IPS-18c (cell line): ENCODE measurements at regions not wholly inside any gene's neighbourhood (a gene's known extent, or its start where the extent isn't known, plus 50 kb on each side); places are given as distances from the start of the nearest gene placed in this dataset.

Experiments used
- H3K4me3 ChIP-seq: 2 replicates; pipeline ENCODE4 v1.7.0; 2013; ENCODE audit warnings: low read depth, mild to moderate bottlenecking, low read length, moderate library complexity; ENCODE audit not compliant: insufficient read depth
- H3K9me3 ChIP-seq: one replicate; pipeline ENCODE4 v1.6.1; 2013; ENCODE audit warnings: mild to moderate bottlenecking, low read length, moderate library complexity; ENCODE audit not compliant: control insufficient read depth, insufficient read depth

GRCh38 chr10:43782814-43783213 lies 134.1 kb upstream of the ZNF32 start:
- no peak overlapping the region for H3K4me3 ChIP-seq
- H3K9me3 ChIP-seq = no peaks in the 10 kb centered on the region

- Histone ChIP-seq H3K9me3 (no peaks in the 10 kb centered on the region), H3K4me3 (no peak overlapping the region)
Measured at GRCh38 chr10:43781480-43782361, 133.0 kb upstream of the ZNF32 start.

- H3K9me3 ChIP-seq = no peaks in the 10 kb centered on the region
- H3K4me3 ChIP-seq = no peak overlapping the region
Measured at GRCh38 chr10:43778571-43778970, 129.9 kb upstream of the ZNF32 start.

GRCh38 chr10:43775384-43775783 lies 126.7 kb upstream of the ZNF32 start:
- Histone ChIP-seq H3K4me3 (no peak overlapping the region), H3K9me3 (no peaks in the 10 kb centered on the region)

- Histone ChIP-seq H3K4me3 (no peak overlapping the region), H3K9me3 (no peaks in the 10 kb centered on the region)
Measured at GRCh38 chr10:43774234-43774769, 125.6 kb upstream of the ZNF32 start.

GRCh38 chr10:43773736-43774135 lies 125.1 kb upstream of the ZNF32 start:
- no peak overlapping the region for H3K4me3 ChIP-seq
- no peaks in the 10 kb centered on the region for H3K9me3 ChIP-seq

GRCh38 chr10:43772171-43772570 lies 123.5 kb upstream of the ZNF32 start:
- Histone ChIP-seq H3K9me3 (no peaks in the 10 kb centered on the region), H3K4me3 (no peak overlapping the region)

- Histone ChIP-seq H3K4me3 (no peak overlapping the region), H3K9me3 (no peaks in the 10 kb centered on the region)
Measured at GRCh38 chr10:43771675-43772074, 123.0 kb upstream of the ZNF32 start.

- Histone ChIP-seq H3K4me3 (no peak overlapping the region), H3K9me3 (no peaks in the 10 kb centered on the region)
Measured at GRCh38 chr10:43765516-43765915, 116.8 kb upstream of the ZNF32 start.

- no peak overlapping the region for H3K4me3 ChIP-seq
- peaks cover 3% of the 10 kb centered on the region for H3K9me3 ChIP-seq
Measured at GRCh38 chr10:43763846-43764245, 115.2 kb upstream of the ZNF32 start.

- no peak overlapping the region for H3K4me3 ChIP-seq
- H3K9me3 ChIP-seq = peaks cover 3% of the 10 kb centered on the region
Measured at GRCh38 chr10:43760514-43760913, 111.8 kb upstream of the ZNF32 start.

GRCh38 chr10:43759216-43759615 lies 110.5 kb upstream of the ZNF32 start:
- H3K4me3 ChIP-seq = no peak overlapping the region
- H3K9me3 ChIP-seq = peaks cover 3% of the 10 kb centered on the region

- H3K4me3 ChIP-seq = no peak overlapping the region
- H3K9me3 ChIP-seq = peaks cover 3% of the 10 kb centered on the region
Measured at GRCh38 chr10:43756341-43756740, 107.7 kb upstream of the ZNF32 start.

- Histone ChIP-seq H3K9me3 (peaks cover 3% of the 10 kb centered on the region), H3K4me3 (no peak overlapping the region)
Measured at GRCh38 chr10:43754569-43755260, 106.0 kb upstream of the ZNF32 start.

GRCh38 chr10:43753397-43754061 lies 104.8 kb upstream of the ZNF32 start:
- Histone ChIP-seq H3K4me3 (no peak overlapping the region), H3K9me3 (no peaks in the 10 kb centered on the region)

GRCh38 chr10:43752682-43753081 lies 104.0 kb upstream of the ZNF32 start:
- no peak overlapping the region for H3K4me3 ChIP-seq
- H3K9me3 ChIP-seq = no peaks in the 10 kb centered on the region

- no peak overlapping the region for H3K4me3 ChIP-seq
- H3K9me3 ChIP-seq = no peaks in the 10 kb centered on the region
Measured at GRCh38 chr10:43751646-43752045, 103.0 kb upstream of the ZNF32 start.
